ENCODE measurements at regions not wholly inside any gene's neighbourhood (a gene's known extent, or its start where the extent isn't known, plus 50 kb on each side); places are given as distances from the start of the nearest gene placed in this dataset.

DNA sequence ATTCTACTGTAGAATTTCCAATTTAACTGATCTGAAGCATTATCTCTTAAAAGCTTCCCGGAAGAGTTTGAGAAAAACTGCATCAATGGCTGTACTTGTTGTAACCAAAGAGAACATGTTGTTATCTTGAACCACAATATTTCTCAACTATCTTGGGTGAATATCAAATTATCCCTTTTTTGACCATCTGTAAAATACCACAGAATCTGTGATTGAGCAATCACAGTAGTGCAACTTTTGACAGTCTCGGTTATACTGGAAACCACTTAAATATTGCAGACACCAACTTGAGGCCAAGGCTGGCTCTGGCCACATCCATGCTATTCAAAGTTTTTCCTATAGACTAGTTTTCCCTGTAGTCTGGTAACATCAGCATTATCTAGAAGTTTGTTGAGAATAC, 842.8 kb upstream of the EPHA6 start:
- Mint-ChIP-seq H3K27ac (no peak overlapping the region), H3K36me3 (ENCODE audit: low read depth) (no peaks in the 10 kb centered on the region), H3K4me3 (no peak overlapping the region), H3K9me3 (no peaks in the 10 kb centered on the region), H3K27me3 (no peaks in the 10 kb centered on the region), H3K4me1 (no peaks in the 10 kb centered on the region)
- DNase-seq: no peak
- ChIA-PET POLR2A (no interaction called here), CTCF (no interaction called here)

DNA sequence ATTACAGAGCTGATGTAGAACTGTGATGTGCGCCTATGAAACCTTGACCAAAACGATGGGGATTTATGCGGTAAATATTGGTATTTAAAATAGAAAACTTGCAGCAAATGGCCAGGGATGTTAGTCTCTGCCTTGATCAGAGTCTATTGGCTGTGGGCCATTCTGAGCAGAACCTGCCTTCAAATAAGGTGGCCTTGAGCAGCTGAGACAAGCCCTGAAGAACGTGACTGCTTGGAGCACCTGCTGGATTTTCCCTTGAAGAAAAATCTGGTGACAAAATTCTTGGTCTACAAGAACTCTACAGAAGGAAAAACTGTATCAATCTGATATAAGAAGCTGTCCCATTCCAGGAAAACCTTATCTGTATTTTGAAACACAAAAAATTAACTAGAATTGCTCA, 820.1 kb upstream of the EPHA6 start:
- no peaks in the 10 kb centered on the region for H3K36me3 Mint-ChIP-seq (ENCODE audit: low read depth)
- H3K9me3 Mint-ChIP-seq: peaks cover 4% of the 10 kb centered on the region
- no peaks in the 10 kb centered on the region for H3K27me3 Mint-ChIP-seq
- H3K4me1 Mint-ChIP-seq: no peaks in the 10 kb centered on the region
- POLR2A ChIA-PET: no interaction called here
- H3K4me3 Mint-ChIP-seq: no peak overlapping the region
- DNase-seq: no peak
- CTCF ChIA-PET: no interaction called here
- H3K27ac Mint-ChIP-seq: no peak overlapping the region

DNA sequence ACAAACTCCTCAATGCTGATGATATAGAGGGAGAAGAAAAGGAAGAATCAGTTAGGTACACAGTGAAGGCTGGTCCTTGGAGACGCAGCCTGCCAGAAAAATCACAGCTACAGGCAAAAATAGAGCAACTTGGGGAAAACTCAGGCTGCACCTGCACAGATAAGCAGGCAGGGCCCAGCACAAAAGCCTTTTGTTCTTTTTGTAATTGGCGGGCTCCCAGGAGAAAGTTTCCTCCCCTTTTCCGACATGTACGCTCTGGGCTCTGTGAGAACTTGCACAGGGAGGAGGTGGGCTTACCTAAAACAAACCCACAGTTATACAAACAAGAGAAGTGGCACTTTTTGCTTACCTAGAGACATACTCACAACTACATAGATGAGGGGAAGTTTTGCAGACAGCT, 813.4 kb upstream of the EPHA6 start:
- no peaks in the 10 kb centered on the region for H3K4me1 Mint-ChIP-seq
- H3K9me3 Mint-ChIP-seq: peaks cover 6% of the 10 kb centered on the region
- ChIA-PET CTCF (no interaction called here), POLR2A (no interaction called here)
- no peak for DNase-seq
- H3K27me3 Mint-ChIP-seq: no peaks in the 10 kb centered on the region
- no peaks in the 10 kb centered on the region for H3K36me3 Mint-ChIP-seq (ENCODE audit: low read depth)
- H3K27ac Mint-ChIP-seq: no peak overlapping the region
- H3K4me3 Mint-ChIP-seq: no peak overlapping the region

DNA sequence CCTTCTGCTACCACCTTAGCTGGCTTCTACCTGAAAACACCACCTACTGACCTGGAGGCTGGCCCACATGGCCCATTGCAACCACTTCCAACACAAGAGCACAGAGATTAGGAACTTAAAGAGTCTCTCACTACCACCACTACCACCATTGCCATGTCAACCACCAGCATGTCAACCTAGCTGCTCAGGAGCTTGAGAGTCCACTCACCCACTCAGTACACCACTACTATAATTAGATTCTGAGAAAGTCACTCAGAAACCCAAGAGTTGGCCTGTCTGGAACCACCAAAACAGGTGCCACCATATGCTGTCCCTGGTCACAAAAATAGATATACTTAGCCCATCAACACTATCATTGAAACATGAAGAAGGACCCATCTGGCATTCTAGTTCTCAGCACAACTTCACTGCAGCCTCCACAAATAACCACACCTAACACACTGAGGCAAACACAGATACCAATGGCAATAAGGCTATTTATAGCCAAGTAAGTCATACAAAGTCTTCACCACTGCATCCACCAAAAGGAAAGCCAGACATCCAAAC, 806.7 kb upstream of the EPHA6 start:
- no peaks in the 10 kb centered on the region for H3K4me1 Mint-ChIP-seq
- DNase-seq: no peak
- H3K4me3 Mint-ChIP-seq: no peak overlapping the region
- H3K9me3 Mint-ChIP-seq: no peaks in the 10 kb centered on the region
- CTCF ChIA-PET: no interaction called here
- H3K36me3 Mint-ChIP-seq (ENCODE audit: low read depth): no peaks in the 10 kb centered on the region
- H3K27me3 Mint-ChIP-seq: no peaks in the 10 kb centered on the region
- H3K27ac Mint-ChIP-seq: no peak overlapping the region
- POLR2A ChIA-PET: no interaction called here

DNA sequence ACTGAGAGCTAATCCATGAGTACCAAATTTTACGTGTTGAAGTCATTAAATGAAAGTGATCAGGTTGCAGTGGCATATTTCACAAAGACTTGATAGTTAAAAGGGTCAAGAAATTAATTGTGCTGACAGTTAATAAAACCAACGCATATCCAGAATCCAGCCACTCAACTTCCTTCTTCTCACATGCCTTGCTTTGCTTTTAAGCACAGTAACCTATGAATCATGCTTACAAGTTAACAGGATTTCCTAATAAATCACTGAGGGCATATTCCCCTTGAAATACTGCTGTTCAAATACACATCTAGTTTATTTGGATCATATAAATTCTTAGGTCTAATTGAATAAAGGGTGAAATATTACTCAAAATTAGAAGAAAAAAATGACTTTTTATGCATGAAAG, 801.5 kb upstream of the EPHA6 start:
- no peaks in the 10 kb centered on the region for H3K36me3 Mint-ChIP-seq (ENCODE audit: low read depth)
- CTCF ChIA-PET: no interaction called here
- no peaks in the 10 kb centered on the region for H3K4me1 Mint-ChIP-seq
- H3K27me3 Mint-ChIP-seq: no peaks in the 10 kb centered on the region
- no peak overlapping the region for H3K4me3 Mint-ChIP-seq
- no peak overlapping the region for H3K27ac Mint-ChIP-seq
- POLR2A ChIA-PET: no interaction called here
- no peaks in the 10 kb centered on the region for H3K9me3 Mint-ChIP-seq
- no peak for DNase-seq

DNA sequence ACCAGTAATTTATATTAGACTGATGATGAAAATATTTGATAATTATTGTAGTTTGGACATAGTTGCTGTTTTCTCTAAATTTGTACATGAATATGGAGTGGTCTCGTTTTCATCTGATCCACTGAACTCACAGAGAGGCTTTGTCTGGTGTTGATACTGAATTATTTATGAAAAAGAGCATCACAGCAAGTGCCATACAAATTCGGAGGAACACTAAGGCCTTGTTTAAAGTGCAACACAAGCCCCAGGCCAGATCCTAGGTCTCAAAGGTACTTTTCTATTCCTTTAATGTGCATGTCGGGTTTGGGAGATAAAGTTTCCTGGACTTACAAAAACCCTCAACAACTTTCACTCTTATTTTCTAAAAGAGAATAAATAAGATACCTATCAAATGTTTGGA, 796.8 kb upstream of the EPHA6 start:
- H3K4me1 Mint-ChIP-seq: no peaks in the 10 kb centered on the region
- H3K9me3 Mint-ChIP-seq: no peaks in the 10 kb centered on the region
- CTCF ChIA-PET: no interaction called here
- DNase-seq: no peak
- no peaks in the 10 kb centered on the region for H3K36me3 Mint-ChIP-seq (ENCODE audit: low read depth)
- H3K27me3 Mint-ChIP-seq: no peaks in the 10 kb centered on the region
- H3K27ac Mint-ChIP-seq: no peak overlapping the region
- H3K4me3 Mint-ChIP-seq: no peak overlapping the region
- POLR2A ChIA-PET: no interaction called here

DNA sequence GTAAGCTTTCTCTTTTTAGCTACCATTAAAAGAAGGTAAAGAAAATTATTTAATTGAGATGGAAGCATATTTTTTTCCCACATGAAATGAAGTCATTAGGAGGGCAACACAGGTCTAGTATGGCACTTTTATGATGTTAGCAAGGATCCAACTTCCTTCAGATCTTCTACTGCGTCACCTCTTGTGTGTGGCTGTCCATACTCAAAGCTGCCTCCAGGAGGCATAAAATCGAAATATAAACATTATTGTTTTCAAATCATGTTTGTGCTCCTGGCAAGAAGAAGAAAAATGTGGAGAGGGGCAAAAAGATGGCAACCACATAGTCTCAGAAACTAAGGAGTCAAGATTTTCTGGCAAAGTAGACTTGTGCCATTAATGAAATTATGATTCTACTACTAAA, 791.7 kb upstream of the EPHA6 start:
- Mint-ChIP-seq H3K9me3 (no peaks in the 10 kb centered on the region), H3K27me3 (no peaks in the 10 kb centered on the region), H3K4me1 (no peaks in the 10 kb centered on the region), H3K36me3 (ENCODE audit: low read depth) (no peaks in the 10 kb centered on the region), H3K27ac (no peak overlapping the region), H3K4me3 (no peak overlapping the region)
- ChIA-PET POLR2A (no interaction called here), CTCF (no interaction called here)
- no peak for DNase-seq

DNA sequence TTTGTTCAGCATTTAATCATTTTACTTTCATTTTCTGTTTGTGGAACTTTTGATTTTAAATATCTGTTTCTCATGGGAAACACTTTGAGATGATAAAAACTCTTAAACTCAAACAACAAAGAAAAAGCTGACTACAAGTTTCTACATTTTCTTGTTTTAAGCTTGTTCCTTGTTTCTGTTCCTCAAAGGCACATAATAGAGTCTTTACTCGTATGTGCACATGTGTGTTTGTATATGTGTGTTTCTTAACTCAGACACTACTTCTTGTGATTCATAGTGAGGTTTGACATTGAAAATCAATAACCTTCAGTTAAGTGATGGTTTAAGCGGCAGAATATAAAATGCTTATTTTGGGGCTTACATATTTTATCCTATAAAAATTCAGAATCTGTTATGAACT, 786.7 kb upstream of the EPHA6 start:
- H3K36me3 Mint-ChIP-seq (ENCODE audit: low read depth): no peaks in the 10 kb centered on the region
- POLR2A ChIA-PET: no interaction called here
- DNase-seq: no peak
- CTCF ChIA-PET: no interaction called here
- no peaks in the 10 kb centered on the region for H3K4me1 Mint-ChIP-seq
- no peak overlapping the region for H3K4me3 Mint-ChIP-seq
- H3K9me3 Mint-ChIP-seq: no peaks in the 10 kb centered on the region
- no peak overlapping the region for H3K27ac Mint-ChIP-seq
- no peaks in the 10 kb centered on the region for H3K27me3 Mint-ChIP-seq

DNA sequence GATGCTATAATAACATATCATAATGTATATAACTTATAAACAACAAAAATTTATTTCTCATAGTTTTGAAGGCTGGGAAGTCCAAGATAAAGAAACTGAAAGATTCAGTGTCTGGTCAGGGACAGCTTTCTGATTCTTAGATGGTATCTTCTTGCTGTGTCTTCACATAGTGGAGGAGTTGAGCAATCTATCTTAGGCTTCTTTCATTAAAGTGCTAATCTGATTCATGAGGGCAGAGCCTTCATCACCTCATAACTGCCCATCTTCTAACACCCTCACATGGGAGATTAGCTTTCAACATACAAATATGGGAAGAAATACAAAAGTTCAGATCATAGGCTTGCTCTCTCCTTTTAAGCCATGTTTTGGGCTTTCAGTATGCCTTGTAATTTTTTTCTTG, 774.8 kb upstream of the EPHA6 start:
- no peak overlapping the region for H3K4me3 Mint-ChIP-seq
- POLR2A ChIA-PET: no interaction called here
- H3K27me3 Mint-ChIP-seq: no peaks in the 10 kb centered on the region
- H3K36me3 Mint-ChIP-seq (ENCODE audit: low read depth): no peaks in the 10 kb centered on the region
- no peak overlapping the region for H3K27ac Mint-ChIP-seq
- no peaks in the 10 kb centered on the region for H3K4me1 Mint-ChIP-seq
- no peak for DNase-seq
- CTCF ChIA-PET: no interaction called here
- H3K9me3 Mint-ChIP-seq: peaks cover 2% of the 10 kb centered on the region

DNA sequence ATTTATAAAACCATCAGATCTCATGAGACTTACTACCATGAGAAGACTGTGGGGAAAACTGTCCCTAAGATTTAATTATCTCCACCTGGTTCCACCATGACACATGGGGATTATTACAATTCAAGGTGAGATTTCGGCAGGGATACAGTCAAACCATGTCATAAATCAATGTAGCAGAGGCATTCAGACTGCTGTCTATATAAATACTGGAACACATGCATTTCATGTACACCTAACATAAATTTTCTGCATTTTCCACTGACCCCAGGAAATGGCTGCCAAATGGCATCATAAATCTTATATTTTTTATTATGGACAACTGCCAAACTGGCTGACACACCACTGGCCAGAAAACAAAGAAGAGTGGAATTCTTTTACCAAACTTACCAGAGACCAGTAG, 755.1 kb upstream of the EPHA6 start:
- H3K9me3 Mint-ChIP-seq: peaks cover 2% of the 10 kb centered on the region
- ChIA-PET POLR2A (no interaction called here), CTCF (no interaction called here)
- no peaks in the 10 kb centered on the region for H3K27me3 Mint-ChIP-seq
- no peaks in the 10 kb centered on the region for H3K36me3 Mint-ChIP-seq (ENCODE audit: low read depth)
- no peak for DNase-seq
- H3K27ac Mint-ChIP-seq: no peak overlapping the region
- no peak overlapping the region for H3K4me3 Mint-ChIP-seq
- no peaks in the 10 kb centered on the region for H3K4me1 Mint-ChIP-seq

DNA sequence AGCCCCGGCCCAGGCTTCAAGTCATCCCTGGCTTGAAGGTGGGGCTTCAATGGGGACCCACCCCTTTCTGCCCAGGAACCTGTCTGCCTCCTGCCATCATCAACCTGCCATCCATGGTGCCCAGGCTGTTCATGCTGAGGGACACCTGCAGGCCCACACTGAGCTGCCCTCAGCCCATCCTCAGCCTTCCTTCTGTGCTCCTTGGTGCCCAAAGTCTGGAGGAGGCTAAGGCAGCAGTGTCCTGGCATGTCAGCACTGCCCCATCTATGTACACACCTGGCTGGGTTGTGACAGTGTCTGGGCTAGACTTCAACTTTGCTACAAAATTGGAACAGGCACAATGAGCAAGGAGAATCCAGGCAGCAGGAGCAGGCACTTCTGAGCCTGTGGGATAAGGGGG, 745.3 kb upstream of the EPHA6 start:
- H3K36me3 Mint-ChIP-seq (ENCODE audit: low read depth): no peaks in the 10 kb centered on the region
- peaks cover 5% of the 10 kb centered on the region for H3K9me3 Mint-ChIP-seq
- H3K4me3 Mint-ChIP-seq: no peak overlapping the region
- POLR2A ChIA-PET: no interaction called here
- no peak overlapping the region for H3K27ac Mint-ChIP-seq
- no peak for DNase-seq
- CTCF ChIA-PET: no interaction called here
- H3K4me1 Mint-ChIP-seq: no peaks in the 10 kb centered on the region
- H3K27me3 Mint-ChIP-seq: no peaks in the 10 kb centered on the region

DNA sequence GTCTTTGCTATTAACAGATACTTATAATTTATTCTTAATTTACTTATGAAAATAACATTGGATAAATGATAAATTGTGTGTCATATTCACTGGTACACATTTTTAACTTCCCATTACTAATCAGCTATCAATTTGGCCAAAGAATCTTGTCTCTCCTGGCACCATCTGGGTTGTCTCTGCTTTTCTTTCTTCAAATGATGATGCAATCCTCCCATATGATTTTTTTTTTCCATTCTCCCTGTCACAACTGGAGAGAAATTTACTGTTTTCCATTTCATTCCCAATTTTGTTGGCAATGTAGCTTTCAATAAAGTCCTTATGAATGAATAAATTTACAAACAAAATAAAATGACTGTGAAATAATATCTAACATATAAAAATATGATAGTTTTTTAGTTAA, 743.7 kb upstream of the EPHA6 start:
- no peak for DNase-seq
- Mint-ChIP-seq H3K27me3 (no peaks in the 10 kb centered on the region), H3K4me1 (no peaks in the 10 kb centered on the region), H3K4me3 (no peak overlapping the region), H3K9me3 (peaks cover 6% of the 10 kb centered on the region), H3K27ac (no peak overlapping the region), H3K36me3 (ENCODE audit: low read depth) (no peaks in the 10 kb centered on the region)
- POLR2A ChIA-PET: no interaction called here
- CTCF ChIA-PET: no interaction called here

DNA sequence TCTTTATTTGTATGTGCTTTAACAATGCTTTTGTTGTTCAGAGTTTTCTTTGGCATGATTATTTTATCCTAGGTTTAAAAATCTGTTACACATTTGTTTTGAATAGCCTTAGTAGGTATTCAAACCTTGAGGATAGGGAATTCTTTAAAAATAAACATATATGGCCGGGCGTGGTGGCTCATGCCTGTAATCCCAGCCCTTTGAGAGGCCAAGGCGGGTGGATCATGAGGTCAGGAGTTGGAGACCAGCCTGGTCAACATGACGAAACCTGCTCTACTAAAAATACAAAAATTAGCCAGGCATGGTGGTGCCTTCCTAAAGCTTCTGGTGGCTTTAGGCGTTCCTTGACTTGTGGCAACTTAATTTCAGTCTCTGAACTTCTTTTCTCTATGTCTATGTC, 743.3 kb upstream of the EPHA6 start:
- POLR2A ChIA-PET: no interaction called here
- no peaks in the 10 kb centered on the region for H3K36me3 Mint-ChIP-seq (ENCODE audit: low read depth)
- CTCF ChIA-PET: no interaction called here
- no peaks in the 10 kb centered on the region for H3K4me1 Mint-ChIP-seq
- H3K27me3 Mint-ChIP-seq: no peaks in the 10 kb centered on the region
- peaks cover 10% of the 10 kb centered on the region for H3K9me3 Mint-ChIP-seq
- no peak overlapping the region for H3K27ac Mint-ChIP-seq
- DNase-seq: no peak
- H3K4me3 Mint-ChIP-seq: no peak overlapping the region

DNA sequence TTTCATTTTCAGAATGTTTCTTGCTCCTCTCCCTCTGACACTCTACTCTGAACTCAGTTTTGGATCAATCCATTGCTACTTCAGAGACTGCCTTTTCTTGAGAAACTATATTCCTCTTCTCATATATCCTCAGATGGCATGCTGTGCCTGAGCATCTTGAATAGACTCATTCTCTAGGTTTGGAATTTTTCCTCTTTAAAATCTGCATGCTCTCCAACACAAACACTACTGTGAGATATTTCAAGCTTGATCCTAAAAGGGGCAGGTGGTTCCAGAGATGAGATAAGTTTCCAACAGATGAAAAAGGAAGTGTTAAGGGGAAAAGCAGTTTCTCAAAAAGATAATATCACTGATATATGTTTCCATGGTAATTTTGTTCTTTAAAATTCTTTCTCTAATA, 742.2 kb upstream of the EPHA6 start:
- no peak overlapping the region for H3K4me3 Mint-ChIP-seq
- no peak overlapping the region for H3K27ac Mint-ChIP-seq
- ChIA-PET CTCF (no interaction called here), POLR2A (no interaction called here)
- no peaks in the 10 kb centered on the region for H3K36me3 Mint-ChIP-seq (ENCODE audit: low read depth)
- H3K9me3 Mint-ChIP-seq: peaks cover 11% of the 10 kb centered on the region
- H3K4me1 Mint-ChIP-seq: no peaks in the 10 kb centered on the region
- no peaks in the 10 kb centered on the region for H3K27me3 Mint-ChIP-seq
- DNase-seq: no peak

DNA sequence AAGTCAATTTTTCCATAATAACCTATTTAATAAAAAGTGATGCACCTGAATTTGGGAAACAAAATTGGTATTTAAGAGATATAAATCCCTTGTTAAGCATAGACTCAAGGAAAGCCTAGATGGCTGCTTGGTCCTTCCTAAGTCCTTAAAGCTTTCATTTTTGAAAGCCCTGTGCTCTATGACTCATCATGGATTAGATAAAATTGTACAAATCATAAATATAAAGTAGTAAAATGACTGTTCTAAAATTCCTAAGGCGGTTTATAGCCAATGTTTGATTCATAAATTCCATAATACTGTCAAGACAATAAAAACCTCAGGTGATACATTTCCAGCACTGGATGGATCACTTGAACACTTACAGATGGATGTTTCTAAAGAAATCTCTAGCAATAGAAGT, 730.8 kb upstream of the EPHA6 start:
- Mint-ChIP-seq H3K4me3 (no peak overlapping the region), H3K9me3 (peaks cover 7% of the 10 kb centered on the region), H3K27me3 (no peaks in the 10 kb centered on the region), H3K4me1 (no peaks in the 10 kb centered on the region), H3K36me3 (ENCODE audit: low read depth) (no peaks in the 10 kb centered on the region), H3K27ac (no peak overlapping the region)
- POLR2A ChIA-PET: no interaction called here
- DNase-seq: no peak
- CTCF ChIA-PET: no interaction called here

Data from activated CD4-positive, alpha-beta T cell treated with anti-CD3 and anti-CD28 coated beads, Interleukin-2, amount 10 ng/mL, durations not matched to agents 7 days and 5 days (primary cell).